ENCODE measurements at regions not wholly inside any gene's neighbourhood (a gene's known extent, or its start where the extent isn't known, plus 50 kb on each side); places are given as distances from the start of the nearest gene placed in this dataset.

GRCh38 chr22:34489861-34490260, 569.6 kb upstream of the LARGE1 start:
- no peak for TF ChIP-seq CTCF (IDR thresholded peaks at IDR 0.05; ENCODE audit: poor library complexity, severe bottlenecking)
- no peak for ATAC-seq (ENCODE audit: low read depth)
- Histone ChIP-seq H3K27me3 (ENCODE audit: insufficient read depth, poor library complexity, severe bottlenecking) (no peaks in the 10 kb centered on the region), H3K4me3 (ENCODE audit: severe bottlenecking) (no peak overlapping the region), H3K4me1 (ENCODE audit: insufficient read depth, poor library complexity, severe bottlenecking) (no peaks in the 10 kb centered on the region), H3K27ac (ENCODE audit: poor library complexity, severe bottlenecking) (no peak overlapping the region), H3K36me3 (ENCODE audit: low read depth) (no peaks in the 10 kb centered on the region), H3K9me3 (ENCODE audit: severe bottlenecking) (no peaks in the 10 kb centered on the region)
- DNase-seq (ENCODE audit: low spot score) = no peak

- Histone ChIP-seq H3K36me3 (ENCODE audit: low read depth) (no peaks in the 10 kb centered on the region), H3K4me1 (ENCODE audit: insufficient read depth, poor library complexity, severe bottlenecking) (no peaks in the 10 kb centered on the region), H3K27ac (ENCODE audit: poor library complexity, severe bottlenecking) (no peak overlapping the region), H3K4me3 (ENCODE audit: severe bottlenecking) (no peak overlapping the region), H3K9me3 (ENCODE audit: severe bottlenecking) (no peaks in the 10 kb centered on the region), H3K27me3 (ENCODE audit: insufficient read depth, poor library complexity, severe bottlenecking) (no peaks in the 10 kb centered on the region)
- no peak for TF ChIP-seq CTCF (IDR thresholded peaks at IDR 0.05; ENCODE audit: poor library complexity, severe bottlenecking)
- ATAC-seq (ENCODE audit: low read depth) (no peak), DNase-seq (ENCODE audit: low spot score) (no peak)
Observed at GRCh38 chr22:34490886-34491285, 570.6 kb upstream of the LARGE1 start.

- no peak overlapping the region for H3K27ac ChIP-seq (ENCODE audit: poor library complexity, severe bottlenecking)
Observed at GRCh38 chr22:34493486-34493885, 572.5 kb upstream of the ISX start.

GRCh38 chr22:34501366-34501965, 564.5 kb upstream of the ISX start:
- Histone ChIP-seq H3K9me3 (ENCODE audit: severe bottlenecking) (no peaks in the 10 kb centered on the region), H3K36me3 (ENCODE audit: low read depth) (no peaks in the 10 kb centered on the region)
- no peak for ATAC-seq (ENCODE audit: low read depth)

More at GRCh38 chr22:34493486-34493885, 572.5 kb upstream of the ISX start:
- no peaks in the 10 kb centered on the region for H3K36me3 ChIP-seq (ENCODE audit: low read depth)
- TF ChIP-seq CTCF (IDR thresholded peaks at IDR 0.05; ENCODE audit: poor library complexity, severe bottlenecking) = no peak
- no peaks in the 10 kb centered on the region for H3K9me3 ChIP-seq (ENCODE audit: severe bottlenecking)
- ATAC-seq (ENCODE audit: low read depth) (no peak), DNase-seq (ENCODE audit: low spot score) (no peak)
- no peak overlapping the region for H3K4me3 ChIP-seq (ENCODE audit: severe bottlenecking)
- no peaks in the 10 kb centered on the region for H3K27me3 ChIP-seq (ENCODE audit: insufficient read depth, poor library complexity, severe bottlenecking)
- H3K4me1 ChIP-seq (ENCODE audit: insufficient read depth, poor library complexity, severe bottlenecking) = no peaks in the 10 kb centered on the region

More at GRCh38 chr22:34501366-34501965, 564.5 kb upstream of the ISX start:
- TF ChIP-seq CTCF (IDR thresholded peaks at IDR 0.05; ENCODE audit: poor library complexity, severe bottlenecking) = no peak
- no peak for DNase-seq (ENCODE audit: low spot score)
- Histone ChIP-seq H3K4me3 (ENCODE audit: severe bottlenecking) (no peak overlapping the region), H3K4me1 (ENCODE audit: insufficient read depth, poor library complexity, severe bottlenecking) (no peaks in the 10 kb centered on the region), H3K27me3 (ENCODE audit: insufficient read depth, poor library complexity, severe bottlenecking) (no peaks in the 10 kb centered on the region), H3K27ac (ENCODE audit: poor library complexity, severe bottlenecking) (peak overlapping the region; percentile 45)
